Epithelial cell of esophagus (primary cell): ENCODE measurements at regions not wholly inside any gene's neighbourhood (a gene's known extent, or its start where the extent isn't known, plus 50 kb on each side); places are given as distances from the start of the nearest gene placed in this dataset.
"Not testable (repeated sequence)": the region's sequence is repeated elsewhere in the genome, so short reads cannot be mapped to it uniquely, and the experiment has no call there.

Experiments
- DNase-seq: peaks from one replicate; pipeline ENCODE4 v3.0.0; 2010; ENCODE audit warnings: low read depth
- H3K4me3 ChIP-seq: 2 replicates; pipeline ENCODE4 v1.5.1; 2011; ENCODE audit warnings: mild to moderate bottlenecking, low read length, control low read depth
- TF ChIP-seq, protein P1 (sequence below): IDR thresholded peaks from 2 replicates; pipeline ENCODE4 v1.5.1; 2011; ENCODE audit warnings: low read depth, mild to moderate bottlenecking, low read length, control low read depth, inconsistent platforms; ENCODE audit not compliant: insufficient read depth; ENCODE audit errors: missing control alignments

DNA sequence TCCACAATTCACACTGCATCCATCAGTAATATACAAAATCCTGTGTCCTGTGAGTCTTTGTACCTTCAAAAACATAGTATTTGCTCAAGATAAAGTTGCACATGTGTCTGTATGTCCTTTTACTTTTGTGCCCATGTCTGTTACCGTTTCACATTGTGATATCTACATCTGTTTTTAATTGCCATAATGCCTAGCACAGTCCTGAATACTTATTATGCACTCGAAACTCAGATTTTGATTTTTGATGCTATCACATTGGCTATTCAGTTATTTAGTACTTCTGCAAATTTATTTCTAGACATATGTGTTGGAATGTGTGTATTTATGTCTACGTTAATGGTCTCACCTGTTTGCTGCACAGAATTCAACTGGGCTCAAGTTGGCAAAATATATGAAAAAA is 452.8 kb upstream of the ZEB2 start:
- no peak overlapping the region for H3K4me3 ChIP-seq
- no peak for DNase-seq
- TF ChIP-seq, protein P1, sequence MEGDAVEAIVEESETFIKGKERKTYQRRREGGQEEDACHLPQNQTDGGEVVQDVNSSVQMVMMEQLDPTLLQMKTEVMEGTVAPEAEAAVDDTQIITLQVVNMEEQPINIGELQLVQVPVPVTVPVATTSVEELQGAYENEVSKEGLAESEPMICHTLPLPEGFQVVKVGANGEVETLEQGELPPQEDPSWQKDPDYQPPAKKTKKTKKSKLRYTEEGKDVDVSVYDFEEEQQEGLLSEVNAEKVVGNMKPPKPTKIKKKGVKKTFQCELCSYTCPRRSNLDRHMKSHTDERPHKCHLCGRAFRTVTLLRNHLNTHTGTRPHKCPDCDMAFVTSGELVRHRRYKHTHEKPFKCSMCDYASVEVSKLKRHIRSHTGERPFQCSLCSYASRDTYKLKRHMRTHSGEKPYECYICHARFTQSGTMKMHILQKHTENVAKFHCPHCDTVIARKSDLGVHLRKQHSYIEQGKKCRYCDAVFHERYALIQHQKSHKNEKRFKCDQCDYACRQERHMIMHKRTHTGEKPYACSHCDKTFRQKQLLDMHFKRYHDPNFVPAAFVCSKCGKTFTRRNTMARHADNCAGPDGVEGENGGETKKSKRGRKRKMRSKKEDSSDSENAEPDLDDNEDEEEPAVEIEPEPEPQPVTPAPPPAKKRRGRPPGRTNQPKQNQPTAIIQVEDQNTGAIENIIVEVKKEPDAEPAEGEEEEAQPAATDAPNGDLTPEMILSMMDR = no peak

DNA sequence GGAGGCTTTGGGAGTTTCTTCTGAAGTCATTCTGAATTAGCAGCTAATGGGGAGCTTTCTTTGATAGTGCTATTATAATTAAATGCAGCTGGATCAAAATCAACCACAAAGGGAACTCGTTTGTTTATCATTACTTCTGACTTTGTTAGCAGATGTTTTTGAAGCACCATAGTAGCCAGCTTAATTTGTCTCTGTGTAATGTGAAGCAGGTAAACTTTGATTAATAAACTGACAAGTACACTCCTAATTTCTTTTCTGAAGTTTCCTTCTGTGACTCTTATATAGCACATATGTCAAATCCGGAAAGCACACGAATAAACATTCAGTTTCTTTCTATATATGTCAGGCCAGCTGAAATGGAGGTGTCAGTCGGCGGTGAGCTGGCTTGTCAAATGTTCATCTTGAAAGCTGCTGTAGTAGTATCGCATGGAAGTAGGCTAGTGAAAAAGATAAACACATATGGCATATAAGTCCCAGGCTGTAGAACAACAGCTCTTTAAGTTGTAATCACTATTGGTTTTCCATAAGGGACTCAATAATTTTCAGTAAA is 451.9 kb upstream of the ZEB2 start:
- no peak for DNase-seq
- TF ChIP-seq, protein P1 = no peak
- H3K4me3 ChIP-seq = no peak overlapping the region

DNA sequence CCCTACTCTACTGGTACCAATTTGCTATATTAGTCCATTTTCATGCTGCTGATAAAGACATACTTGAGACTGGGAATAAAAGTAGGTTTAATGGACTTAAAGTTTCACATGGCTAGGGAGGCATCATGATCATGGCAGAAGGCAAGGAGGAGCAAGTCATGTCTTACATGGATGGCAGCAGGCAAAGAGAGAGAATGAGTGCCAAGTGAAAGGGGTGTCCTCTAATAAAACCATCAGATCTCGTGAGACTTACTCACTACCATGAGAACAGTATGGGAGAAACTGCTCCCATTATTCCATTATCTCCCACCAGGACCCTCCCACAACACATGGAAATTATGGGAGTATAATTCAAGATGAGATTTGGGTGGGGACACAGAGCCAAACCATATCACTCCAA is 450.5 kb upstream of the ZEB2 start:
- not testable (repeated sequence) for H3K4me3 ChIP-seq, DNase-seq

DNA sequence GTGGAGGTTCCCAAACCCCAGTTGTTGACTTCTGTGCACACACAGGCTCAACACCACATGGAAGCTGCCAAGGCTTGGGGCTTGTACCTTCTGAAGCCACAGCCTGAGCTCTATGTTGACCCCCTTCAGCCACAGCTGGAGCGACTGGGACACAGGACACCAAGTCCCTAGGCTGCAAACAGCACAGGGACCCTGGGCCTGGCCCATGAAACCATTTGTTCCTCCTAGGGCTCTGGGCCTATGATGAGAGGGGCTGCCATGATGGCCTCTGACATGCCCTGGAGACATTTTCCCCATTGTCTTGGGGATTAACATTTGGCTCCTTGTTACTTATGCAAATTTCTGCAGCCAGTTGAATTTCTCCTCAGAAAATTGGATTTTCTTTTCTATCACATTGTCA is 449.6 kb upstream of the ZEB2 start:
- not testable (repeated sequence) for DNase-seq

DNA sequence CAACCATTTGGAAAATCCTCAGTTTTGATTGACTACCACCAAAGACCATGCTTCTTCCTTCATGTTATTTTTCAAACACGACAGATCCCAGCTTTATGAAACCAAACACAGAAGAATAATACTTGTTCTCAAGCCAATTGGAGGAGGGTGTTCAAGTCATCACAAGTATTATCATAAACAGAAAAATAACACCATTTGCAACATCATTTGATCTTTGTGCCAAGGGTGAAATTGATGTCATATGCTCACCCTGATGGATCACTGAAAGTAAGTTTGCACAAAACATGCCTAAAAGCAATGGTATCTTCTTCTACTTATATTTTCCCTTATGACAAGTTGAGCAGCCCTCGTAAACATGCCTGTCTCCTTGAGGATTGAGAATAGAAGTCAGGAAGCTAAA is 448.0 kb upstream of the ZEB2 start:
- DNase-seq = no peak
- TF ChIP-seq, protein P1 = no peak
- H3K4me3 ChIP-seq = no peak overlapping the region

More for the DNA sequence above, 449.6 kb upstream of the ZEB2 start:
- H3K4me3 ChIP-seq = not testable (repeated sequence)

DNA sequence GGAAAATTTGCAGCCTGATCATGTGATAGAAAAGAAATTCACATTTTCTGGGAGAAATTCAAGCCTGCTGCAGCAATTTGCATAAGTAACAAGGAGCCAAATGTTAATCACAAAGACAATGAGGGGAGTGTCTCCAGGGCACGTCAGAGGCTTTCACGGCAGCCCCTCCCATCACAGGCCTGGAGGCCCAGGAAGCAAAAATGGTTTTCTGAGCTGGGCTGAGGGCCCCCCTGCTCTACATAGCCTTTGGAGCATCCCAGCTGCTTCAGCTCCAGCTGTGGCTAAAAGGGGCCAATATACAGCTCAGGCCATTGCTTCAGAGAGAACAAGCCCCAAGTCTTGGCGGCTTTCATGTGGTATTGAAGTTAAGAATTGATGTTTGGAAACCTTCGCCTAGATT is 445.3 kb upstream of the ZEB2 start:
- no peak for DNase-seq
- TF ChIP-seq, protein P1 = no peak
- no peak overlapping the region for H3K4me3 ChIP-seq

DNA sequence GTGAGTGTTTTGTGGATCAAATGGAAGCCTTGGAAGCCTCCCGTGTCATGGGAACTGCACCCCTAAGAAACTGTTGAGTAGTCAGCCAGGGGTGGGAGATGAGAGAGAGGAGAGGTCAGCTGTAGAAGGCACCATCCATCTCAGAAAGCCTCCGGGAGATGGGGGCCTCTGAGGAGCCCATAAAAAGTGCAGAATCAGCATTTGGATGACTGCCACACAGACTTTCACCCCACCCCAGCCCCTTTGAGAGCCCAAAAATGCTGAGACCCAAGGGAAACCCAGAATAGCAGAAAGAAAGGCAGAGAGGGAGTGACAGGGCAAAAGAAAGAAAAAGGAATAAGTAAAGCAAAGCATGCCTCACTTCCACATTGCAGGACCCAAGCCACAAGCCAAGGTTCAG is 443.1 kb upstream of the ZEB2 start:
- H3K4me3 ChIP-seq = no peak overlapping the region
- no peak for DNase-seq
- TF ChIP-seq, protein P1 = no peak

DNA sequence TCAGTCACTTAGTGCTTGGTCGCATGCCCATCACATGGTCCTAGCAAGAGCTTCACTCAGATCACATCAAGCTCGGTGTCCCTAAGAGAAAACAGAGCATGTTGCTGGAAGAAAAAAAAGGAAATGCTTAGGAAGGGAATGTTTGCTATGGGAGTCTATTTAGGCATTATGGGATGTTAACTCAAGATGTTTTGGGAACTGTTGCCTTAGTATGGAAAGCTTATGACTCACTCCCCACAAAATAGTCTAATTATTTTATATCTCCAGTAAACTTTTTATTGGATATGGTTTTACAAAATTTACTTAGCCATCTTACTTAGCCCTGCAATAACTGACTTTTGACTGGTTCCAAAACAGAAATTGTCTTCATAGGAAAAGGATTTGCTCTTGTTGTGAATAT is 439.5 kb upstream of the ZEB2 start:
- TF ChIP-seq, protein P1 = no peak
- DNase-seq = no peak
- H3K4me3 ChIP-seq = no peak overlapping the region
